ENCODE measurements at regions not wholly inside any gene's neighbourhood (a gene's known extent, or its start where the extent isn't known, plus 50 kb on each side); places are given as distances from the start of the nearest gene placed in this dataset.

DNA sequence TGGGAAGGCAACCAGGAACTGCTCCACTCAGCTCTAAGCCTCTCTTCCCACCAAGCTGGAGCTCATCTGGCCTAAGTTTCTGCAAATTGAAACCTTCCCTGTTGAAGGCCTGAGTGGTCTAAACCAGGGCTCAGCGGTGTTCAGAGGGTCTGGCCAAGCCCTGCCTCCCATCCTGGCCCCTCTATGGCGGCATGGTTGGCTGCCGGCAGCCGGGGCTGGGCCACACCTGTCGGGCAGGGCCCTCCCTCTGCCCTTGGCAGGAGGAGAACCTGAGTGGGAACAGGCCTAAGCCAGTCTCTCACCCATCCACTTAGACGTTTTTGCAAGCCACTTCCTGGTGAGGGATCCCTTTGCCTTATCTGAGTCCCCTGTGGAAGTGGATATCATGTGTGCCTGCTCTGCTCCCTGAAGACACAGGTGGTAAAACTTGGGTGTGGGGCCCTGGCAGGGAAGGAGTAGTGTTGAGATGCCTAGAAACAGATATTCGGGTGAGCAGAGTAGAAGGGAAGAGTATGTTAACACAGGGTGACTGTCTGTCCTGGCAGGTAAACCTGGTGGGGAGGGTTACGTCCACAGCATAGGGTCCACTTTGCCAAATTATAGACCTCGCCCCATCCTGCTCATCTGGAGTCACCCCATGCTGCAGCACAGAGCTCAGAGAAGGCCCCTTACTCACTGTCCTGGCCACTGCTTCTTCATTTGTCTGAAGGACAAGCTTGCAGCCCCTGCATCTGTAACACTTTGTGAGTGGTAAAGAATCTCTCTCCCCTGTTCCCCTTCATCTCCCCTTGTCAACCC lies 63.0 kb upstream of the SIX2 start:
- Histone ChIP-seq H3K9me3 (ENCODE audit: control insufficient read depth, low read length) (no peaks in the 10 kb centered on the region), H3K9ac (ENCODE audit: low read length) (no peak overlapping the region), H3K27me3 (replicated peaks; ENCODE audit: control insufficient read depth, insufficient read depth, low read length) (peaks cover 38% of the 10 kb centered on the region), H3K4me3 (ENCODE audit: low read length) (no peak overlapping the region), H3K4me1 (ENCODE audit: control insufficient read depth, insufficient read depth, low read length) (peaks cover 8% of the 10 kb centered on the region), H3K36me3 (ENCODE audit: control insufficient read depth, insufficient read depth, low read length, severe bottlenecking) (no peaks in the 10 kb centered on the region)
- DNase-seq (ENCODE audit: low read depth): no peak

- Histone ChIP-seq H3K36me3 (ENCODE audit: control insufficient read depth, insufficient read depth, low read length, severe bottlenecking) (no peaks in the 10 kb centered on the region), H3K4me3 (ENCODE audit: low read length) (no peak overlapping the region), H3K9me3 (ENCODE audit: control insufficient read depth, low read length) (no peaks in the 10 kb centered on the region), H3K9ac (ENCODE audit: low read length) (no peak overlapping the region), H3K27me3 (replicated peaks; ENCODE audit: control insufficient read depth, insufficient read depth, low read length) (peaks cover 38% of the 10 kb centered on the region), H3K4me1 (ENCODE audit: control insufficient read depth, insufficient read depth, low read length) (peaks cover 8% of the 10 kb centered on the region)
- peak; percentile 45 for DNase-seq (ENCODE audit: low read depth)
Measured at GRCh38 chr2:45070113-45070652, 60.9 kb upstream of the SIX2 start.

GRCh38 chr2:45069684-45070083 lies 60.4 kb upstream of the SIX2 start:
- no peaks in the 10 kb centered on the region for H3K36me3 ChIP-seq (ENCODE audit: control insufficient read depth, insufficient read depth, low read length, severe bottlenecking)
- H3K9me3 ChIP-seq (ENCODE audit: control insufficient read depth, low read length): no peaks in the 10 kb centered on the region
- H3K4me3 ChIP-seq (ENCODE audit: low read length): no peak overlapping the region
- no peak overlapping the region for H3K9ac ChIP-seq (ENCODE audit: low read length)
- no peak for DNase-seq (ENCODE audit: low read depth)
- peaks cover 8% of the 10 kb centered on the region for H3K4me1 ChIP-seq (ENCODE audit: control insufficient read depth, insufficient read depth, low read length)
- peaks cover 35% of the 10 kb centered on the region for H3K27me3 ChIP-seq (replicated peaks; ENCODE audit: control insufficient read depth, insufficient read depth, low read length)

GRCh38 chr2:45068571-45069140 lies 59.4 kb upstream of the SIX2 start:
- H3K4me3 ChIP-seq (ENCODE audit: low read length): no peak overlapping the region
- H3K4me1 ChIP-seq (ENCODE audit: control insufficient read depth, insufficient read depth, low read length): peaks cover 8% of the 10 kb centered on the region
- no peak overlapping the region for H3K9ac ChIP-seq (ENCODE audit: low read length)
- no peak for DNase-seq (ENCODE audit: low read depth)
- H3K36me3 ChIP-seq (ENCODE audit: control insufficient read depth, insufficient read depth, low read length, severe bottlenecking): no peaks in the 10 kb centered on the region
- no peaks in the 10 kb centered on the region for H3K9me3 ChIP-seq (ENCODE audit: control insufficient read depth, low read length)
- H3K27me3 ChIP-seq (replicated peaks; ENCODE audit: control insufficient read depth, insufficient read depth, low read length): peaks cover 29% of the 10 kb centered on the region

- Histone ChIP-seq H3K9ac (ENCODE audit: low read length) (no peak overlapping the region), H3K4me3 (ENCODE audit: low read length) (no peak overlapping the region), H3K9me3 (ENCODE audit: control insufficient read depth, low read length) (no peaks in the 10 kb centered on the region), H3K27me3 (replicated peaks; ENCODE audit: control insufficient read depth, insufficient read depth, low read length) (peaks cover 26% of the 10 kb centered on the region), H3K36me3 (ENCODE audit: control insufficient read depth, insufficient read depth, low read length, severe bottlenecking) (no peaks in the 10 kb centered on the region), H3K4me1 (ENCODE audit: control insufficient read depth, insufficient read depth, low read length) (peaks cover 8% of the 10 kb centered on the region)
- DNase-seq (ENCODE audit: low read depth): no peak
Measured at GRCh38 chr2:45067859-45068570, 58.8 kb upstream of the SIX2 start.
